Right forelimb (tissue), 1 donor: ENCODE measurements at regions not wholly inside any gene's neighbourhood (a gene's known extent, or its start where the extent isn't known, plus 50 kb on each side); places are given as distances from the start of the nearest gene placed in this dataset.
"Not testable (repeated sequence)": the region's sequence is repeated elsewhere in the genome, so short reads cannot be mapped to it uniquely, and the experiment has no call there.

Experiments used
- DNase-seq: peaks from one replicate; pipeline ENCODE4 v3.0.0-alpha.2; 2018

DNA sequence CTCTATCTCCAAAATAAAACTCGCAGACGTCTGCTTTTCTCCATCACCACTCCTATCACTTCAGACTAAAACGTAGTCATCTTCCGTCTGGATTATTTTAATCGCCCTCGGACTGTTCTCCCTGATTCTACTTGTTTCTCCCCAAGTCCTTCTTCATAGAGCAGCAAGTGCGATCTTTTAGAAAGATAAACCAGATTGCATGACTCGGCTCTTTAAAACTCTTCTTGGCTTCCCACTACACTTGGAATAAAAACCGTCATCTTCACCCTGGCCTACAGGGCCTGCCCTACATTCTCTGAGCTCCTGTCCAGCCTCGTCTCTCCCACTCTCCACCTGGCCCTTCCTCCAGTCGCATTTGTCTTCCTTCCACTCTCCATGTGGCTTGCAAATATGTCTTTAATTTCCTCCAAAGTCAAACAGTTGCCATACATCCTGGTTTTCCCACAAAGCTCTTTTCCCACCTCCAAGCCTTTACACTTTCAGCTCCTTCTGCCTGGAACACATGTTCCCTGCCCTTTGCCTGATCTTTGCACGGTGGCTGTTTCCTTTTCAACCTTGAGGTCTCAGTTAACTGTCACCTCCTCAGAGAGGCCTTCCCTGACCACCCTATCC, 70.5 kb upstream of the DHX40 start:
- DNase-seq = no peak

DNA sequence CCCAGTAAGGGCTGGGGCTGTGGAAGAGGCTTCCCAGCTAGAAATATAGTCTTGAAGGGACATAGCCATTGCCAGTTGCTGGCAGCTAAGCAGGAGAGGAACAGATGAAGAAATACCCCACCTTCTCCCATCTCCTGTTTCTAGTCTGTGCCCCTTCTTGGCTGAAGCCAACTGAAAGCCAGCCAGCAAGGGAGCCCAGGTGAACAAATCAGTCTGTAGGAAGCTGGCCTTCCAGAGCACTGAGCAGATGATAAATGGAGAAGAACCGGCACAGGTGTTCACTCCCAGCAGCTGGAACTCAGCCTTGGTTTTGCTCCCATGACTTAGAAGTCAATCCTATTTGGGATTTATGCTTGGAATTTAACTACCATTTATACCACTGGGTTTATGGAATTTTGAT, 69.2 kb upstream of the DHX40 start:
- DNase-seq = no peak

DNA sequence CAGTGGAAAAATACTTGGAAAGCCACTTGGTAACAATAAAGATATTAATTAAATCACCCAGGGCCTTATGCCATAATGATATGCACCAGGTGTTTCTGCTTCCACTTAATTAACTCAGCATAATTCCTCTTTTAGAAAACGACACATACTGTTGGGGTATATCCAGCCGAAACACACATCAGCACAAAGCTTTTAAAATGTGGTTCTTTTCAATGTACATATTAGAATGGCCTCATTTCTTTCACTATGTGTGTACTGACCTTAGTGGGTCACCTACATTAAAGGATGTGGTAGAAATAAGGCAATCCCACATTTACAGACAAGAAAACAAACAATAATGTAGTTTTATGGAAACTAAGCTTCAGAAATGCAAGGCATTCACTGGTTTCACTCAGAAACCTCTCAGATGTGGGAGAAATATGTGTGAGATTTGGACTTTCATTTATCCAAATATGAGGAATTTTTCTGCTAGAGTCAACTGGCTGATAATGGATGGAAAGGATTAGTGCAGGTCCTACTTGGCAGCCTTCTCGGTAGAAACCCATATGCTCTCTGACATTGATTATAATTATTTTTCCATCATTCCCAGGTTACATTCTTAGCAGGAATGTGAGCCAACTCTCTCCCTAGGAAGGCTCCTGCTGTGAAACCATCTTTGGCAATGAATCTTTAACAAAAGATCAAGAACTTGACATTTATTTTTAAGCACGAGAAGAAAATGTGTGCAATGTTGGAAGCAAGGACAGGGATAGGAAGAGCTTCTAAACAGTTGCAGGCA, 66.7 kb upstream of the DHX40 start:
- DNase-seq = peak; percentile 44

DNA sequence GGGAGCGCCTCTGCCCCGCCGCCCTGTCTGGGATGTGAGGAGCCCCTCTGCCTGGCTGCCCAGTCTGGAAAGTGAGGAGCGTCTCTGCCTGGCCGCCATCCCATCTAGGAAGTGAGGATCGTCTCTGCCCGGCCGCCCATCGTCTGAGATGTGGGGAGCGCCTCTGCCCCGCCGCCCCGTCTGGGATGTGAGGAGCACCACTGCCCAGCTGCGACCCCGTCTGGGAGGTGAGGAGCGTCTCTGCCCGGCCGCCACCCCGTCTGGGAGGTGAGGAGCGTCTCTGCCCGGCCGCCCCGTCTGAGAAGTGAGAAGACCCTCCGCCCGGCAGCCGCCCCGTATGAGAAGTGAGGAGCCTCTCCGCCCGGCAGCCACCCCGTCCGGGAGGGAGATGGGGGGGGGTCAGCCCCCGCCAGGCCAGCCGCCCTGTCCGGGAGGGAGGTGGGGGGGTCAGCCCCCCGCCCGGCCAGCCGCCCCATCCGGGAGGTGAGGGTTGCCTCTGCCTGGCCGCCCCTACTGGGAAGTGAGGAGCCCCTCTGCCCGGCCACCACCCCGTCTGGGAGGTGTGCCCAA, 65.2 kb upstream of the DHX40 start:
- DNase-seq = not testable (repeated sequence)

DNA sequence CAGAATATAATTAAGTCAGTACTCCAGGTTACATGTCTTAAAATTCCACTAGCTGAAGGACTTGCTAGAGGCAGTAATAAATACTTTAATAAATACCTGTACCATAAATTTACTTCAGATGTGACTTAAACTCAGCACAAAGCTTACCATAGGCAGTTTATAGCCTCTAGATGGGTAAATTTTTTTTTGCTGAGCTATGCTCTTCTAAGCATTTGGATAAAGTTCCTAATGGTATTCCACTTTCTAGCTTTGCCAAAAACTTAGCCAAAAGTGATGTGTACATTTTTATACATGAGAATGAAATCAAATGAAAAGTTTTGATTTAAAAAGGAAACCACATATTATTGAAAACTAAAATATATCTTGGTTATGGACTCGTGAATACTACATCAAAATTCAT, 63.7 kb upstream of the DHX40 start:
- DNase-seq = no peak

DNA sequence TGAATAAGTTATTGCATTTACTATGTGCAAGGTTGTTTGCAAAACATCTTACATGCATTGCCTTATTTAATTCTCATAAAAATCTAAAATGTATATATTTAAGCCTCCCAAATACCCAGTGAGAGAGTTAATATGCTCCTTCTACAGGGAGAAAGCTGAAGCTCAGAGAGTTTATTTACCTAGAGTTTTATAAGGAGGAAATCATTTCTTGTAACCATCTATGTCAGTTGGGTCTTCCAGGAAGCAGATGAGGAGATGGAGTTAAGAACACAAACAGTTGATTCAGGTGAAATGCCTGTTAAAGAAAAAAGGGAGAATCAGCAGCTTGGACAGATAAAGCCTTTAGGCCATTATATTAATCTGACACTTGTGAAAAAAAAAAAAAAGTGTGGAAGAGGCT, 62.6 kb upstream of the DHX40 start:
- DNase-seq = no peak

DNA sequence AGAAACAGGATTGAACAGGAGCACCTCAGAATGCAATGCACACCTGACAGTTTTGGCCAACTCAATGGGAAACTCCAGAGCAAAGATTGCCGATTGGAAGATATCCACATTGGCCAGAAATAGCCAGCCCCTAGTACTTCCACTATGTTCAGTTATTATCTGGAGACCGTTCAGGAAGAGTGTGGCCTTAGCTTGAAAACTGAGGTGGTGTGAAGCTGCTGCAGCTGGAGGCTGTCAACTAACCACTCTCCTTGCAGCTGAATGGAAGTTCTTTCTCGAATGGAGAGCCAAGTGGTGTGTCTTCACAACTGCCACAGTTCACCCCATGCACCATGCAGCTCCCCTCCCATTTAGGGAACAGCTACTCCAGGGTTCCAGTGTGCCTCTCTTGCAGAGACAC, 61.9 kb upstream of the DHX40 start:
- no peak for DNase-seq

DNA sequence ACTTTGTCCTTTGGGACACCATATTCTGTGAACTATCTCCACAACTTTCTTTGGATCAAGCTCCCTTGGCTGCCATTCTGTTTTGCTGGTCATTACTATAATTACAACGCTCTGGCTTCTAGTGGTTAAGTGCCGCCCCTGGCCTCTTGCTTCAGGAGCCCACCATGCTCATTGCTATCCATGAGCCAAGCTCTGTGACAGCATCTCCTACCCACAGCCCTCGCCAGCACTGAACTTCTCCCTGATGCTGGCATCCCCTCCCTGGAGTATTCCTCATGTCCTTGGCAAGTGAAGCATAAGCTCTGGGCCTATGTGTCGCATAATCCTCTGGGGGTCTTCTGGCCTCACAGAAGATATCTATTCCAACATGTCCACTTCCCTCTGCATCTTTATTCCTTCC, 60.6 kb upstream of the DHX40 start:
- DNase-seq = no peak

DNA sequence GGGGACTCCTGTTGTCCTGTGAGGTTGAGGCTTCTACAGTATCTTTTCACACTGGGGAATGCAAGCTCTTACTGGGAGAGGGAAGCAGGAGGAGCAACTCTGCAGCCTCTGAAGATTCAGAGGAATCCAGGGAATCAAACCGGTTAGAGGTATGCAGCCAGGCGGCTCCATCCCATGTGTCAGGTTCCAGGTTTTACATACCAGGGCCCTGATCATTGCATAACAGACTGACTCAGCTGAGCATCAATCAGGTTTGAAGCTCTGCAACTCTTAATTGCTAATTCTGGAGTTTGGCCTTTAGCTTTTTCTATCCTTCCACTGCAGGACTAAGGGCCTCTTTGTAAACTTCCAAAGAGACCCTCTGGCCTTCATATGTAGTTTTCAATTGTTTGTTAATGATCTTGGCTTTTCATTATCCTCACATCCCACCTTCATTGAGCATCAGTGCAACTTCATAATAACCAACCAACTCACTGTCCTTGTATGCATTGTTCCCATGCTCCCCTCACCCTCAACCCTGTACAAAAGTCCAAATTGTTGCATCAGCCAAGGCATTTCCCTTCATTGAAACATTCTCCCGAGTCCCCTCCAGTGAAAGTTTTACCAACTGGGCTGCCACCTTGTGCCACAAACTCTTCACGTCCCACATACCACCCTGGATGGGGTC, 59.7 kb upstream of the DHX40 start:
- DNase-seq = no peak

DNA sequence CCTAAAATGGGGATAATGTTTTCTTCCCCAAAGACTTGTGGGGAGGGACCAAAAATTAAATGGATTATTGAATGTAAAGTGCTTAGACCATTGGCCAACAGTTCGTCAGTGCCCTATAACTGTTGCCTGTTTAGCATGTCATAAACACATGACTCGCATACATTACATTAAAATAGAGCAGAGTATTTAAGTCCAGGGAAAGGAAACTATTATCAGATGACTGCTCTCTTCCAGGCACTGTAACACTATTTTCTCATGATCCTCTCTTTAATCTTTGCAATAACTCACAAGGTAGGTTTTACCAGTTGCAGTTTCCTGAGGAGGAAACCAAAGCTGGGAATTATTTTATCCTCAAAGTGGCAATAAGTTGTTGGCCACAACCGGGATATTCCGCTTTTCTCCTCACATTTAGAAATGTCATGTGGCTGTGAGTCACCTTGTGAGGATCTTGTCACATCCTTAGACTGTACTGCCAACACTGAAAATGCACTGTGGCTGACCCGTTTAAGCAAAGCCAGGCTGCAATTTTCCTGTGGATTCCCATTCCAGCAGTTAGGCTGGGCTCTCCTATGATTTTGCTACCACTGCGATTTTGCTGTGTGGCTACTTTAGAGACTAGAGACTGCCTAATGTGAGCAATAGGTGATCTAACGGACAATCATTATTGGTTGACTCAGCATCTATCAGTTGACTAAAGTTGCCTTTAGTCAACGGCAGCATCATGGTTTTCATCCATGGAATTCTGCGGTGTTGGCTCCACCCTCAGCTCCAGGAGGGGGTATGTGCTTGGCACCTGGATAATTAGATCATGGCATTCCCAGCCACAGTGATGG, 58.3 kb upstream of the DHX40 start:
- DNase-seq = no peak

DNA sequence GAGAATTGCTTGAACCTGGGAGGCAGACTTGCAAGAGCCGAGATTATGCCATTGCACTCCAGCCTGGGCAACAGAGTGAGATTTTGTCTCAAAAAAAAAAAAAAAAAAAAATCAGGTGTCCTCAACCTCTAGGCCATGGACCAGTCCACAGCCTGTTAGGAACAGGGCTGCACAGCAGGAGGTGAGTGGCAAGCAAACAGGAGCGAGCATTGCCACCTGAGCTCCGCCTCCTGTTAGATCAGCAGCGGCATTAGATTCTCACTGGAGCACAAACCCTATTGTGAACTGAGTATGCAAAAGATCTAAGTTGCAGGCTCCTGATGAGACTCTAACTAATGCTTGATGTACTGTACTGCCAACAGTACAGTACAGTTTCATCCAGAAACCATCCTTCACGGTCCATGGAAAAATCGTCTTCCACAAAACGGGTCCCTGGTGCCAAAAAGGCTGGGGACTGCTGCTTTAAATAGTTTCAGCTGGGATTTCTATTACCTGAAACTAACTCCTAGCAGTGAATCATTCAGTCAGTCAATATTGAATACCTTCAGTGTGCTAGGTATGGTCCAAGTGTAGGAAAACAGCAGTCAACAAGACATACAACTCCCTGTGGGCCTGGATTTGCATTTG, 56.3 kb upstream of the DHX40 start:
- no peak for DNase-seq

DNA sequence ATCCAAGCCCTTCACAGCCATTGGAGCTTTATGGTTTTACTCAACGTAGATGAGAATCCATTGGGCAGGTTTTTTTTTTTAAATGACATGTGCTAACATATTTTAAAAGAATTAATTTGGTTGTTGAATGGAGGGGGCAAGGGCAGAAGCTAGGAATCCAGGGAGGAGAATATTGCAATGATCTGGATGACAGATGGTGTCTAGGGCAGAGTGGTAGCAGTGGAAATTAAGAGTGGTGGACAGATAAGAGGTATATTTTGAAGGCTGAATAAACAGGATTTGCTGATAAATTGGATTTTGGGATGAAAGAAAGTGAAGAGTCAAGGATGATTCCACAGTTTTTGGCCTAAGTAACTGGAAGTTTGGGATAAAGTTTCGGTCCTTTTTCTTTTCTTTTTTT, 54.8 kb upstream of the DHX40 start:
- no peak for DNase-seq

DNA sequence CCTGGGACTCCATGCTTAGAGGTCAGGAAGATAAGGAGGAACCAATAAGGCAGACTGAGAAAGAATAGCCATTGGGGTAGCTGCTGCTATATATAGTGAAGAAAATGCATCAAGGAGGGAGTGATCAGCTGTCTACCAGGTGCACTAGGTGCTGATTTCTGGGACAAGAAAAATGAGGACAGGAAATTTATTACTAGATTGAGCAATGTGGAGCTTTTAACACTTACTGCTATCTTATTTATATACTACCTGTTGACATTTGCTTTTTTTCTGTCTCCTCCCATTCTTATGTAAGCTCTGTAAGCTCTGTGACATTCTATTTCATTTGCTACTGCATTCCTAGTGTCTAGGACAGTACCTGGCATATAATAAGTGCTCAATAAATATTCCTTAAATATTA, 53.7 kb upstream of the DHX40 start:
- no peak for DNase-seq

DNA sequence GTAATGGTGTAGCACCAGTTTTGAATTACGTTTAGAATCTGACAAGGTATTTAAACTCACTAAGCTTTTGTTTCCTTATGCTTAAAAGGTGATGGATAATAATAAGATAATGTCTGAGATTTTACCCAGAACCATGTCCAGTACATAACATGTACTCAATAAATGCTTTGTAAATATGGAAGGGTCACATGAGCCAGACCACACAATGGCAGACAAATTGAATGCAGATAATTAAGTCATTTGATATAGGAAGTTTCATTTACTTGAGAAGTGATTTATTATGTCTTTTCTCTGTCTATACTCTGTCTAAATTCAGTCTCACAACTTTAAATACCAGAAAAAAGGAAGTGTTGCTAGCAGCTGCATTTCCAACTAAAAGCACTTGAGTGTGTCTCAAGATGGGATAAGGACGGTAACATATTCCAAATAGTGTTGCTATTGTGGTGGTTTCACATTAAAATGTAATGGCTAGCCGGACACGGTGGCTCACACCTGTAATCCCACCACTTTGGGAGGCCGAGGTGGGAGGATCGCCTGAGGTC, 52.5 kb upstream of the DHX40 start:
- no peak for DNase-seq

DNA sequence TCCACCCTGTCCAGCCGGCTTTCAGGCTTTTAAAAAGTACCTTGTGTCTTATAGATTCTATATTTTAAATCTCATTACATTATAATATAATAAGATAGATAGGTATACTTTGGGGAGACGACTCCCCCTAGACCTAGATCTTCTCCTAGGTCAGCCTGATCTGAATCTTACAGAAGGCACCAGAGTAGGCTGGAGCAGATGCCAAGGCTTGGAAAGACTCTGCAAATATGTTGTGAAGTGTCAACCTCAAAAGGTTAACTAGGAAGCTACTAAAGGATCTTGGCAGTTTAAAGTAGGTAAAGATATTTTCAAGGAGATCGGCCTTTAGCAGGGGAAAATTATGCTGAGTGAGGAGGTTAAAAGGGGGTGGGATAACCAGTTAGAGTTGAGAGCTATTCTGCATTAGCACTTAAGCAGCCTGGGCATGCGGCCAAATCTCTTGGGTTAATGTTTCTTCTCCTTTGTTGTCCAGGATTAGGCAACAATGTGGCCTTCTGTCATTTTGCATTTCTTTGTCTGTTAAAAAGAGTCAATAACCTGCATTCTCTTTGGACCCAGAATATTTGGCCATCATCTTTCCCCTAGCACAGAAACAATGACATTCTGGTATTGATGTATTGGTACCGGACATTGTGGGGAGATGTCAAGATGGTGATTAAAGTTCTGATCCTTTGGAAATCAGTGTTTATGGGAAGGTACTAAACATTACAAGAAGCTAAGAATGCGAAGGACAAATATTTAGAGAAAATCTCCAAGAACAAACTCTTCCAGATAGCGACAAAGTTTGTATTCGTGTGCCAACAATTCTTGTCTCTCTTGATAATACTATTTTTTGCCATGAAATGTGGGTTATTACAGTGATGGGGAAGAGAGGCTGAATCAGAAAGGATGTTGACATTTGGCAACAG, 51.2 kb upstream of the DHX40 start:
- DNase-seq = peak; percentile 48
